ENCODE measurements at regions not wholly inside any gene's neighbourhood (a gene's known extent, or its start where the extent isn't known, plus 50 kb on each side); places are given as distances from the start of the nearest gene placed in this dataset.

- Mint-ChIP-seq H3K4me3 (no peak overlapping the region), H3K9me3 (no peaks in the 10 kb centered on the region), H3K27ac (no peak overlapping the region), H3K36me3 (ENCODE audit: insufficient read depth in 1 of 3, low read depth in 3 of 3) (no peaks in the 10 kb centered on the region), H3K4me1 (peaks cover 0 to 7% of the 10 kb centered on the region in 2 experiments; a peak in 2 of 4 replicates), H3K27me3 (ENCODE audit: low read depth) (no peaks in the 10 kb centered on the region)
- Histone ChIP-seq H3K9me3 (ENCODE audit: control insufficient read depth, low read depth, low read length) (no peaks in the 10 kb centered on the region), H3K4me1 (ENCODE audit: insufficient read depth, low read length) (no peaks in the 10 kb centered on the region; the same call in 1 of the 2 replicates), H2AFZ (ENCODE audit: low read length) (no peak overlapping the region), H3K9ac (ENCODE audit: extremely low read depth, insufficient read length, low read length) (no peak overlapping the region), H4K20me1 (ENCODE audit: control insufficient read depth, insufficient read depth, insufficient read length) (no peaks in the 10 kb centered on the region), H4K91ac (ENCODE audit: insufficient read length, low read depth, low read length) (no peak overlapping the region), H3K27me3 (ENCODE audit: insufficient read depth, low read length) (no peaks in the 10 kb centered on the region), H2AK5ac (ENCODE audit: insufficient read length, low read length) (no peak overlapping the region), H2BK20ac (ENCODE audit: low read depth, low read length, poor library complexity, severe bottlenecking) (no peak overlapping the region), H3K14ac (ENCODE audit: insufficient read depth, low read length) (no peak overlapping the region), H3K27ac (ENCODE audit: insufficient read length, low read depth, low read length) (no peak overlapping the region), H3T11ph (ENCODE audit: low read length) (no peak overlapping the region), H3K23me2 (ENCODE audit: insufficient read length, low read depth, low read length, poor library complexity, severe bottlenecking) (no peaks in the 10 kb centered on the region), H2BK12ac (ENCODE audit: insufficient read length, low read depth, low read length) (no peak overlapping the region), H4K5ac (ENCODE audit: insufficient read length, low read depth, low read length) (no peak overlapping the region), H3K79me2 (ENCODE audit: insufficient read depth, low read length) (no peaks in the 10 kb centered on the region), H2BK120ac (ENCODE audit: low read depth, low read length, poor library complexity, severe bottlenecking) (no peak overlapping the region), H3K56ac (ENCODE audit: insufficient read length, low read depth, low read length) (peak overlapping the region; percentile 47), H3K79me1 (ENCODE audit: insufficient read depth, low read depth, low read length, poor library complexity, severe bottlenecking) (no peaks in the 10 kb centered on the region), H3K18ac (ENCODE audit: insufficient read length, low read depth, low read length) (no peak overlapping the region), H2BK5ac (ENCODE audit: insufficient read length, low read length) (no peak overlapping the region), H3K23ac (ENCODE audit: insufficient read length, low read depth, low read length) (no peak overlapping the region), H2BK15ac (ENCODE audit: low read depth, low read length) (no peak overlapping the region), H4K8ac (replicated peaks; ENCODE audit: insufficient read length, low read depth, low read length) (no peak overlapping the region), H3K4me2 (ENCODE audit: insufficient read depth, insufficient read length, low read length) (no peak overlapping the region), H3K4ac (ENCODE audit: low read depth, low read length) (no peak overlapping the region)
- WGBS (ENCODE audit: extremely low coverage, insufficient read length, low lambda C conversion rate), result no CpG with 5 or more reads among the region's 4 CpGs
- no peak for DNase-seq
- TF ChIP-seq CTCF (conservative IDR thresholded peaks at IDR 0.05), result no peak
Measured at GRCh38 chr12:98121963-98122362, 393.4 kb upstream of the TMPO start.

Measured in H9 (cell line).